ENCODE measurements at regions not wholly inside any gene's neighbourhood (a gene's known extent, or its start where the extent isn't known, plus 50 kb on each side); places are given as distances from the start of the nearest gene placed in this dataset.

DNA sequence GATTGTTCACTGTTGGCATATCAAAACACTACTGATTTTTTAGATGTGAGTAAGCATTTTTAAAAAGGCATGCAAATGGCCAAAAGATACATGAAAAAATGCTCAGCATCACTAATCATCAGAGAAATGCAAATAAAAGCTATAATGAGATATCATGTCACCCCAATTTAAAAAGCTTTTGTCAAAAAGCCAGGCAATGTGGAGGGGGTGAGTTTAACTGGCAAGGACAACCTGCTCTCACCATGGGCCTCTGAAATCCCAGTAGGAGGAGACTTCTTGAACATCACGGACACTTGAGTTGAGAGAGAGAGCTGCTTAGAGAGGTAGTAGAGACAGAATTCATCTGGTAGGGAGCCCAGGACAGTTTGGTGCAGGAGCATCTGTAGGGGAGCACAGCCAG lies 347.1 kb upstream of the MPDZ start:
- H3K27me3 Mint-ChIP-seq: no peaks in the 10 kb centered on the region
- ChIA-PET POLR2A (no interaction called here), CTCF (no interaction called here)
- H3K4me3 Mint-ChIP-seq: no peak overlapping the region
- H3K27ac Mint-ChIP-seq: no peak overlapping the region
- peaks cover 7% of the 10 kb centered on the region for H3K9me3 Mint-ChIP-seq
- H3K36me3 Mint-ChIP-seq (ENCODE audit: low read depth): no peaks in the 10 kb centered on the region
- H3K4me1 Mint-ChIP-seq: no peaks in the 10 kb centered on the region
- DNase-seq: no peak

GRCh38 chr9:13621872-13622564 lies 342.5 kb upstream of the MPDZ start:
- no peak for DNase-seq
- Mint-ChIP-seq H3K9me3 (peaks cover 2% of the 10 kb centered on the region), H3K27me3 (no peaks in the 10 kb centered on the region), H3K36me3 (ENCODE audit: low read depth) (no peaks in the 10 kb centered on the region), H3K4me1 (no peaks in the 10 kb centered on the region), H3K27ac (no peak overlapping the region), H3K4me3 (no peak overlapping the region)
- CTCF ChIA-PET: no interaction called here
- POLR2A ChIA-PET: no interaction called here

- Mint-ChIP-seq H3K9me3 (peaks cover 2% of the 10 kb centered on the region), H3K4me1 (no peaks in the 10 kb centered on the region), H3K36me3 (ENCODE audit: low read depth) (no peaks in the 10 kb centered on the region), H3K27me3 (no peaks in the 10 kb centered on the region), H3K4me3 (no peak overlapping the region), H3K27ac (no peak overlapping the region)
- CTCF ChIA-PET: no interaction called here
- no peak for DNase-seq
- POLR2A ChIA-PET: no interaction called here
Measured at GRCh38 chr9:13616491-13617035, 337.1 kb upstream of the MPDZ start.

DNA sequence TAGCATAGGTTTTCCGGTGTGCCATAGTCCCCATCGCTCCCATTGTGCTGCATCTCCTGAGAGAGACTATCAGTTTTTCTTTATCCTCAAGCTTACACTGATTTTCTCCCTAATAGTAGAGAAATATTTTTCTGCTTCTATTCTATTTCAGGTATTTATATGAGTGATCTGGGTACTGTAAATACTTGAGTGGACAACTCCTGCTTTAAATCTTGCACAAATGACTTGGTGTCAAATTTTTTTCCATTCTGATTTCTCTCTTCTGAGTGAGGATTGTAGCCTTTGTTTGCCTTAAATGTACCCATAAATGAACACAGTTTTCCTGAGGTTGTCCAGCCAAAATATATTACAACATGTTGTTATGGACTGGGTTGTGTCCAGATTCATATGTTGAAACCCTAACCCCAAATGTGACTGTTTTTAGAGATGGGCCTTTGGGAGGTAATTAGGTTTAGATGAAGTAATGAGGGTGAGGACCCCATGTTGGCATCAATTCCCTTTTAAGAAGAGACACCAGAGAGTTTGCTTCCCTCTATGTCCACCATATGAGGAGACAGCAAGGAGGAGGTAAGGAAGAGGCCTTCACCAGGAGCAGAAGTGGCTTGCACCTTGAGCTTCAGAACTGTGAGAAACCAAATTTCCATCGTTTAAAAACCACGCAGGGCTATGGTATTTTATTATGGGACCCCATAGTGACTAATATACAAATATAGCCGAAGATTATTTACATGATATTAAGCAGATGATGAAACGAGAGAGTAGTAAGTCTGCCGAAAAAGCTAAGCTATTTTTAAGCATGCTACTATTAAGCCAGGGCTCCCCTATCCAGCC lies 336.4 kb upstream of the MPDZ start:
- no peak for DNase-seq
- H3K4me3 Mint-ChIP-seq: no peak overlapping the region
- peaks cover 2% of the 10 kb centered on the region for H3K9me3 Mint-ChIP-seq
- ChIA-PET POLR2A (no interaction called here), CTCF (no interaction called here)
- H3K27ac Mint-ChIP-seq: no peak overlapping the region
- H3K27me3 Mint-ChIP-seq: no peaks in the 10 kb centered on the region
- no peaks in the 10 kb centered on the region for H3K4me1 Mint-ChIP-seq
- no peaks in the 10 kb centered on the region for H3K36me3 Mint-ChIP-seq (ENCODE audit: low read depth)

GRCh38 chr9:13614060-13614459 lies 334.6 kb upstream of the MPDZ start:
- CTCF ChIA-PET: no interaction called here
- Mint-ChIP-seq H3K9me3 (peaks cover 2% of the 10 kb centered on the region), H3K4me1 (no peaks in the 10 kb centered on the region), H3K36me3 (ENCODE audit: low read depth) (no peaks in the 10 kb centered on the region), H3K4me3 (no peak overlapping the region), H3K27me3 (no peaks in the 10 kb centered on the region), H3K27ac (no peak overlapping the region)
- POLR2A ChIA-PET: no interaction called here
- DNase-seq: no peak

- H3K36me3 Mint-ChIP-seq (ENCODE audit: low read depth): no peaks in the 10 kb centered on the region
- DNase-seq: no peak
- H3K27ac Mint-ChIP-seq: no peak overlapping the region
- POLR2A ChIA-PET: no interaction called here
- H3K27me3 Mint-ChIP-seq: no peaks in the 10 kb centered on the region
- H3K4me3 Mint-ChIP-seq: no peak overlapping the region
- H3K4me1 Mint-ChIP-seq: no peaks in the 10 kb centered on the region
- H3K9me3 Mint-ChIP-seq: peaks cover 2% of the 10 kb centered on the region
- CTCF ChIA-PET: no interaction called here
Measured at GRCh38 chr9:13613296-13613695, 333.8 kb upstream of the MPDZ start.

DNA sequence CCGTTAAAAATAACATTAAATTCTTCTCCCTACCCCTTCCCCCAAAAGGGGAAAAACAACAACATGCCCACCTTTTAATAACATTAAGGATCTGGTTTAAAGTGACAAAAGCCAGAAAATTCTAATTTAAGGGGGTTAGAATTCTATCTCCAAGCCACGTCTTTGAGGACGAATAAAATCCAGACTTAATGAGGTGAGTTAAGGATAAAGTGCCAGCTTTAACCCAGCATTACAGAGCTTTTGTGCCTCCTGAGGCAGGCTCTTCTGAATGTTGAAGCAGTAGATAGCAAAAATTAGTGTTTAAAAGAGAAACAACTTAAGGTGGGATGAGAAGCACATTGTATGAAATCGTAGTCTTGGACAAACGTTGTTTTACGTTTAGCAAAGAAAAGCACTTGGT lies 329.0 kb upstream of the MPDZ start:
- ChIA-PET CTCF (no interaction called here), POLR2A (no interaction called here)
- Mint-ChIP-seq H3K4me3 (no peak overlapping the region), H3K9me3 (peaks cover 4% of the 10 kb centered on the region), H3K27ac (no peak overlapping the region), H3K36me3 (ENCODE audit: low read depth) (no peaks in the 10 kb centered on the region), H3K27me3 (no peaks in the 10 kb centered on the region), H3K4me1 (no peaks in the 10 kb centered on the region)
- DNase-seq: no peak

DNA sequence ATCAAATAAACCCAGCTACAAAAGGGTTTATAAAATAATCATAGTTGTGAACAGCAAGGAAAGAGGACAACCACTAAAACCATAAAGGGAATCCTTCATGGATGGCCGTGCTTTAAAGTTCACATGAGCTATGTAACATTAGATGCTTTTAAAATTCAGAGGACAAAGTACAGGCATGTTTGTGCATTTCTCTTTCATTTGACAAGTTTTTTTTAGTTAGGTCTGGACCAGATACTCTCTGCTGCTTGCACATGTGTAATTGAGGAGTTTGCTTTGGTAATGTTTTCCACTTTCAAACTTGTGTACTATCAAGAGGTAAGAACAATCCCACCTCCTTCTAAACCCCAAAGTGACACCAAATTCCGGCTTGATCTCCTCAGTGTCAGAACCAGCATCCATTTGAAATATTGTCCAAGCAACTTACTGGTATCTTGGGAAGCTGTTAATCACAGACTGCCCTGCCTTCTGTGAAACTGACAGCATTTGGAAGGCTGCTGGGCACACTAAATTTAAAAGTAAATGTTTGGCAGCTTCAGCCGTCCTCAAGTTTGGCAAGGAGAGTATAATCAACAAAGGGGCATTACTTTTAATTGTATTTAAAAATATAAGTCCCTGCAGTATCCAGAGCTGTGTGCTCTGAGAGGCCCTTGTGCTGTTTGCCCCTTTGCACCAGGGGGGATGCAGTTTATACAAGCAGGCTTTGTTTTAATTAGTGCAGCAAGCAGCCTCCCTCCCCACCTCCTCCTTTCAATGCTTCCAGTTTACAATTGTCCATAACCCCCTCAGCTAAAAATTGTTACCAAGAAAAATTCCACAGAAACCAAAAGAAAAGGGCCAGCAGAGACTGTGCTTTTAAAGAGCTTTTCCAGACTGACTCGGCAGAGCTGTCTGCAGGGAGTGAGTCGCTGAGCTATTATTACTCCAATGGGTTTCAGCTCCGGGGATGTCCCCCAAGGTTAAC lies 328.3 kb upstream of the MPDZ start:
- H3K4me3 Mint-ChIP-seq: no peak overlapping the region
- H3K9me3 Mint-ChIP-seq: peaks cover 4% of the 10 kb centered on the region
- H3K4me1 Mint-ChIP-seq: no peaks in the 10 kb centered on the region
- H3K27ac Mint-ChIP-seq: no peak overlapping the region
- ChIA-PET CTCF (no interaction called here), POLR2A (interaction anchor here (0.6 kb wide), 1 partner anchor 121 kb away, joined by 4 read pairs; no protein-coding TSS in a partner anchor)
- H3K27me3 Mint-ChIP-seq: no peaks in the 10 kb centered on the region
- DNase-seq: no peak
- no peaks in the 10 kb centered on the region for H3K36me3 Mint-ChIP-seq (ENCODE audit: low read depth)

DNA sequence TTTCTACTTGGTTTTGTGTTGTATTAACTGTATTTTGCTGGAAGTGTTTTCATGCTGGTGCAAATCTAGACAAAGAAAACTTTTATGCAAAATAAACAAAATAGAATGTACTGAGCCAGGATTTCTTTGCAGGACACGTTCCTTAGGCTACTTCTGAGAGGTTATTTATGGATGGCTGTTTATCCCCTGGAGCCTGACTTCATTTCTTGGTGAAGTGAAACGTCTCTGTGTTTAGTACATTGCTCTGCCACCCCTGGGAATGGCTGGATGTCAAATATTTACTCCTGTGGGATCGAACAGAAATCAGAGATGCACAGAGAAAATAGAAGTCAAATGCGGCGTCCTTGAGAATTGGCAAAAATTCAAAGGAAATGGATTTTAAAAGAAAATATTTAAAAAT lies 327.1 kb upstream of the MPDZ start:
- ChIA-PET POLR2A (no interaction called here), CTCF (no interaction called here)
- H3K36me3 Mint-ChIP-seq (ENCODE audit: low read depth): no peaks in the 10 kb centered on the region
- H3K4me3 Mint-ChIP-seq: no peak overlapping the region
- DNase-seq: no peak
- no peaks in the 10 kb centered on the region for H3K27me3 Mint-ChIP-seq
- no peaks in the 10 kb centered on the region for H3K4me1 Mint-ChIP-seq
- no peak overlapping the region for H3K27ac Mint-ChIP-seq
- peaks cover 4% of the 10 kb centered on the region for H3K9me3 Mint-ChIP-seq

DNA sequence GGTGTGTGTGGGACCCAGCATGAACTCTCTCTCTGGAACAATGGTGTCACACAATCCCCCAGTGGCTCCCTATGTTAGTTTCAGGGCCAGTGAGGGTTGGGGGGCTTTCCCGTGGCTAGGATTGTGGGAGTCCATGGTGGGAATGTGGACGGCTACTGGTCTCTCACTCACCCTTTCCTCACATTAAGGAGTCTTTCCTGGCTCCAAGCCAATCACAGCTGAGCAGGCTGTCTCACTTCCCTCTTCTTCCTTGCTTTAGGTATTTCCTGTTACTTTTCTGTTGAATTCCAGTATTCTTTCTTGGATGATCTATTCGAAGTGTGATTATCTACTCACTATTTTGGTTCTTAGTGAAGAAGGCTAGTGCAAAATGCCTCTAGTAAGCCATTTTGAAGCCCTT lies 324.4 kb upstream of the MPDZ start:
- Mint-ChIP-seq H3K36me3 (ENCODE audit: low read depth) (no peaks in the 10 kb centered on the region), H3K4me1 (no peaks in the 10 kb centered on the region), H3K27me3 (no peaks in the 10 kb centered on the region), H3K4me3 (no peak overlapping the region), H3K9me3 (peaks cover 4% of the 10 kb centered on the region), H3K27ac (no peak overlapping the region)
- ChIA-PET POLR2A (no interaction called here), CTCF (no interaction called here)
- no peak for DNase-seq

GRCh38 chr9:13598738-13599137 lies 319.2 kb upstream of the MPDZ start:
- ChIA-PET POLR2A (no interaction called here), CTCF (no interaction called here)
- Mint-ChIP-seq H3K36me3 (ENCODE audit: low read depth) (no peaks in the 10 kb centered on the region), H3K27me3 (no peaks in the 10 kb centered on the region), H3K27ac (no peak overlapping the region), H3K4me3 (no peak overlapping the region), H3K4me1 (no peaks in the 10 kb centered on the region), H3K9me3 (no peaks in the 10 kb centered on the region)
- no peak for DNase-seq

- CTCF ChIA-PET: no interaction called here
- H3K27me3 Mint-ChIP-seq: no peaks in the 10 kb centered on the region
- H3K27ac Mint-ChIP-seq: no peak overlapping the region
- no peak for DNase-seq
- H3K4me3 Mint-ChIP-seq: no peak overlapping the region
- no peaks in the 10 kb centered on the region for H3K36me3 Mint-ChIP-seq (ENCODE audit: low read depth)
- POLR2A ChIA-PET: no interaction called here
- H3K4me1 Mint-ChIP-seq: no peaks in the 10 kb centered on the region
- no peaks in the 10 kb centered on the region for H3K9me3 Mint-ChIP-seq
Measured at GRCh38 chr9:13597427-13597826, 317.9 kb upstream of the MPDZ start.

GRCh38 chr9:13597004-13597403 lies 317.5 kb upstream of the MPDZ start:
- Mint-ChIP-seq H3K4me1 (no peaks in the 10 kb centered on the region), H3K27me3 (no peaks in the 10 kb centered on the region)

More at GRCh38 chr9:13597004-13597403, 317.5 kb upstream of the MPDZ start:
- H3K9me3 Mint-ChIP-seq: no peaks in the 10 kb centered on the region
- ChIA-PET CTCF (no interaction called here), POLR2A (no interaction called here)
- no peak overlapping the region for H3K27ac Mint-ChIP-seq
- DNase-seq: no peak
- H3K36me3 Mint-ChIP-seq (ENCODE audit: low read depth): no peaks in the 10 kb centered on the region
- no peak overlapping the region for H3K4me3 Mint-ChIP-seq
